ENCODE measurements at regions not wholly inside any gene's neighbourhood (a gene's known extent, or its start where the extent isn't known, plus 50 kb on each side); places are given as distances from the start of the nearest gene placed in this dataset.

GRCh38 chr5:85647349-85648127 lies 970.2 kb upstream of the COX7C start (continued):
- no peak for TF ChIP-seq ASH2L (IDR thresholded peaks at IDR 0.05; ENCODE audit: low read length)
- no peak for TF ChIP-seq SIN3A (conservative IDR thresholded peaks at IDR 0.05 in 1 of 2, IDR thresholded peaks at IDR 0.05 in 1 of 2; ENCODE audit: low read depth in 1 of 2, low read length in 2 of 2)
- TF ChIP-seq HDAC6 (IDR thresholded peaks at IDR 0.05; ENCODE audit: low read depth, low read length), result no peak
- no peak for TF ChIP-seq YY1 (IDR thresholded peaks at IDR 0.05; ENCODE audit: low read depth, low read length)
- TF ChIP-seq MAFK (IDR thresholded peaks at IDR 0.05; ENCODE audit: low read depth, low read length), result no peak

All from H1 (cell line).